Cerebellar cortex (tissue), 1 donor: ENCODE measurements at regions not wholly inside any gene's neighbourhood (a gene's known extent, or its start where the extent isn't known, plus 50 kb on each side); places are given as distances from the start of the nearest gene placed in this dataset.

ENCODE experiments used
- DNase-seq: peaks from one replicate; pipeline ENCODE4 v3.0.0-alpha.2; 2015; ENCODE audit warnings: low spot score

DNA sequence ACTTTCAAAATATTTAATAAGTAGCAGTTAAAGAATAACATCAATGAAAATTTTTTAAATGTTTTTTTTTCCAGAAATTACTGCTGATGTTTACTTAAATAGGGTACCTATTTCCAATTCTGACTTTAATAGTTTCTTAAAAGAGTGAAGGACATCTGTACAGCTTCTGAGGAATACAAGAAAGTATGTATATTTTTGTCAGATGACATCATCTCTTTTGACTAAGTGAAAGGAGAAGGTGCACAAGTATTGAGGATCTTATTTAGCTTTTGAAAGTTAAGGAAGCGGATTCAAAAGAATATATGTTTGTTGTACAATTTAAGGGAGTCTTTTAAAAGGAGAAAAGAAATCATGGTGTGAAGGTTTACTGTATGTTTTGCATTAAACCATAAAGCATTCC lies 90.0 kb upstream of the SLC35B3 start:
- no peak for DNase-seq

DNA sequence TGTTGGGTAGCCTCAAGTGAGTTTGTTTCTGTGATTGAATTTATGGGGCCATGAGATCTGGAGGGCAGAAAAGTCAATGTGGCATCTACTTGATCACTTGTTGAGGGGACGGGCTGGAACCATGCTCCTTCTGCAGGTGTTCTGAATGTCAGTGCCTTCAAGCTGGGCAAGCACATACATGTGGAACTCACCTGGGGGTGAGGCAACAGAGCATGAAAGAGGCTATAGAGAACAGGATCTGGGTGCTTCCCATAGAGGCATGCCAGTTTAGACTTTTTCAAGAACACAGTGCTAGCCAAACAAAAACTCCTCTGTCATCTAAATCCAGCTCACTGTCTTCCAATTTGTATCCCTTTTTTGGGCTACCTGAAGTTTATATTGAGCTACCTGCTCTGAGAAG lies 77.8 kb upstream of the SLC35B3 start:
- no peak for DNase-seq

DNA sequence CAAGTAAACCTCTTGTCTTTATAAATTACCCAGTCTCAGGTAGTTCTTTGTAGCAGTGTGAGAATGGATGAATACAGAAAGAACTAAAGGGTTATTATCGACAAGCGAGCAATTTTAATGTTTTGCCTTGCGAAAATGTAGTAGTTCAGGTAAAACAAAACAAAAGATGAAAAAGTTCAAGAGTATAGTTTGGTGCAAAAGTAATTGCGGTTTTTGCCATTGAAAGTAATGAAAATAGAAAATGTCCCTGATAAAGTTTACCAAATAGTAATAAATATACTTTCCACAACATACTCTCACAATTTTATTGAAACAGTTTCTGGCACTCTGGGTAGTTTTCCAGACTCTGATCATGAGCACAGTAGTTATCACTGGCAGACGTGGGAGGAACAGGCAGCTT lies 71.9 kb upstream of the SLC35B3 start:
- DNase-seq, result no peak

- no peak for DNase-seq
Observed at GRCh38 chr6:8506126-8506525, 70.8 kb upstream of the SLC35B3 start.

DNA sequence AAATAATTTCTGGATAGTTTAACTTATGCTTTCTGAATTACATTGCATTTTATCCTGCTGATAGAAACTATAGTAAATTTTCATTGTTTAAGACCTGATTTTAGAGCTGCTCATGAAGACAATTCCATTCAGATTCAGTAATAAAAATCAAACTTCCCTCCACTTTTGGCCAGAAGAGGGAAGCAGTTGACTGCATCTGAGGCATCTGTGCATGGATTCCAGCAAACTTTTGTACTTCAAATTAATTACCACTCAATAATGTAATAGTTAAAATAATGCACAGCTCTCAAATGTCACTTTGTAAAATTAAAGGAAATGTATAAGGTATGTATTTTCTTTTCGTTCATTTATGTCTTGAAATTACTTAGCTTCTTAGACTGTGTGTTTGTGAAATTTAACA lies 64.2 kb upstream of the SLC35B3 start:
- DNase-seq, result peak; percentile 10

- no peak for DNase-seq
Observed at GRCh38 chr6:8494730-8495129, 59.4 kb upstream of the SLC35B3 start.

DNA sequence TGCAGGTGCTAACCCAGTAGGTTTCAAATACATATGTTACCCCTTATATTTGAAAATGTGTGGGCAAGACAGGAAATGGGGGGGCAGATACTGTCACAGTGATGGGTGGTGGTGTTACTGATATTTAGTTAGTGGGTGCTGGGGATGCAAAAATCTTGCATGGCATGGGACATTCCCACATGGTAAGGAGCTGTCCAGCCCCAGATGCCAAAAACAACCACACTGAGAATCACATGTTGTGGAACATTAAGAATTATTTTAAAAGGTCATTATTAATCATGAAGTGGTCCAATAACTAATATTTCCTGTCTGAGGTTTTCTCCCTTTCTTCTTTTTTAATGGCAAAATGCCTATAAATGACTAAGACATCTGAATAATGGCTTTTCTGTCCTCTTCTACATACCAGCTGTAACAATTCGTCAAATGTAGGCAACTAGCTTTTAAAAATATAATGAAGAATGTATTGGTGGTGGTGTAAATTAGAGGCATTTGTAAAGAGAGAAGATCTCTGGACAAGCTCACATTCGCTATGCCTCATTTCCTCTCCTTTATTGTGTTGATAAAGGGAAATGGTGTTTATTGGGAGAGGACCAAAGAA lies 57.3 kb upstream of the SLC35B3 start:
- no peak for DNase-seq
